SK-N-SH (cell line): ENCODE measurements at regions not wholly inside any gene's neighbourhood (a gene's known extent, or its start where the extent isn't known, plus 50 kb on each side); places are given as distances from the start of the nearest gene placed in this dataset.

Experiments
- CTCF ChIA-PET: fragments of 300-600, 350-600 bp; formaldehyde crosslinking; extraction: SDS; loops from one replicate; lab custom pipeline; 2021; lab: Yijun Ruan, JAX
- POLR2A ChIA-PET: fragments of 350-600 bp; sonication (Branson Sonifier 250); formaldehyde crosslinking; extraction: SDS; loops from one replicate; lab custom pipeline; 2020; ENCODE audit warnings: antibody characterized with exemption, inconsistent platforms; lab: Yijun Ruan, JAX
- DNase-seq: peaks from one replicate; pipeline ENCODE4 v3.0.0; 2012
- H2AFZ ChIP-seq: fragments of 200-600 bp; sonication (generic); 2 replicates; pipeline ENCODE4 v1.8.1; 2016; ENCODE audit warnings: antibody characterized with exemption, mild to moderate bottlenecking, low read depth
- H3F3A ChIP-seq: fragments of 200-600 bp; sonication (generic); replicated peaks from 2 replicates; pipeline ENCODE3; 2016; ENCODE audit warnings: antibody characterized with exemption, mild to moderate bottlenecking; ENCODE audit not compliant: insufficient read depth
- H3K27ac ChIP-seq, 2 experiments: fragments of 200-500 bp in 1 of 2; fragments of 200-600 bp in 1 of 2; sonication (Bioruptor generic) in 1 of 2; sonication (generic), shearing (Covaris generic) in 1 of 2; 2 replicates each; pipeline versions ENCODE4 v1.5.1 to v1.6.1; 2014 to 2016; ENCODE audit warnings: low read depth in 2 of 2, inconsistent platforms in 1 of 2, low read length in 1 of 2, mild to moderate bottlenecking in 1 of 2, mixed read lengths in 1 of 2
- H3K27me3 ChIP-seq: fragments of 200-600 bp; sonication (generic), shearing (Covaris generic); 2 replicates; pipeline ENCODE4 v1.6.1; 2016; ENCODE audit warnings: mixed run types; ENCODE audit not compliant: insufficient read depth
- H3K36me3 ChIP-seq, 2 experiments: fragments of 200-500 bp in 1 of 2; fragments of 200-600 bp in 1 of 2; sonication (Bioruptor generic) in 1 of 2; sonication (generic) in 1 of 2; replicated peaks in 1 of 2; 2 replicates each; pipeline versions ENCODE3 to v1.5.1; 2014 to 2016; ENCODE audit warnings: low read length in 1 of 2, mild to moderate bottlenecking in 1 of 2; ENCODE audit not compliant: insufficient read depth in 2 of 2, control insufficient read depth in 1 of 2
- H3K4me1 ChIP-seq, 2 experiments: fragments of 200-500 bp in 1 of 2; fragments of 200-600 bp in 1 of 2; sonication (Bioruptor generic) in 1 of 2; sonication (generic), shearing (Covaris generic) in 1 of 2; 2 replicates each; pipeline versions ENCODE4 v1.5.1 to v1.6.1; 2014 to 2016; ENCODE audit warnings: low read depth in 1 of 2, low read length in 1 of 2, mixed run types in 1 of 2; ENCODE audit not compliant: insufficient read depth in 2 of 2, control insufficient read depth in 1 of 2
- H3K4me2 ChIP-seq: fragments of 200-600 bp; sonication (generic), shearing (Covaris generic); 2 replicates; pipeline ENCODE4 v1.6.1; 2017; ENCODE audit warnings: mixed run types
- H3K4me3 ChIP-seq, 2 experiments: fragments of 200-500 bp in 1 of 2; fragments of 200-600 bp in 1 of 2; sonication (Bioruptor generic) in 1 of 2; sonication (generic), shearing (Covaris generic) in 1 of 2; 2 replicates each; pipeline versions ENCODE4 v1.5.1 to v1.8.1; 2014 to 2016; ENCODE audit warnings: low read depth in 2 of 2, inconsistent platforms in 1 of 2, low read length in 1 of 2, mild to moderate bottlenecking in 1 of 2, mixed read lengths in 1 of 2, moderate library complexity in 1 of 2
- H3K79me2 ChIP-seq: fragments of 200-600 bp; sonication (generic); 2 replicates; pipeline ENCODE4 v1.8.1; 2017; ENCODE audit warnings: mild to moderate bottlenecking; ENCODE audit not compliant: insufficient read depth
- H3K9ac ChIP-seq: fragments of 200-600 bp; sonication (generic); 2 replicates; pipeline ENCODE4 v1.6.1; 2017; ENCODE audit warnings: mixed run types
- H3K9me2 ChIP-seq: fragments of 200-600 bp; sonication (generic); 2 replicates; pipeline ENCODE4 v1.6.1; 2017; ENCODE audit warnings: mixed run types
- H3K9me3 ChIP-seq: fragments of 200-600 bp; sonication (generic); 2 replicates; pipeline ENCODE4 v1.6.1; 2017; ENCODE audit warnings: mixed run types, mild to moderate bottlenecking, moderate library complexity
- H4K20me1 ChIP-seq: fragments of 200-600 bp; sonication (generic); 2 replicates; pipeline ENCODE4 v1.6.1; 2017; ENCODE audit warnings: mild to moderate bottlenecking, mixed run types; ENCODE audit not compliant: insufficient read depth
- CHD2 ChIP-seq: fragments of 150-350 bp; IDR thresholded peaks from 2 replicates; pipeline ENCODE4 v1.6.1; 2018; ENCODE audit warnings: low read length; ENCODE audit not compliant: partially characterized antibody
- EZH2phosphoT487 ChIP-seq: fragments of 200-600 bp; sonication (generic); IDR thresholded peaks from 2 replicates; pipeline ENCODE4 v1.6.1; 2017; ENCODE audit warnings: low read depth, mixed run types, mild to moderate bottlenecking, antibody characterized with exemption, moderate library complexity, borderline replicate concordance
- FOSL2 ChIP-seq: IDR thresholded peaks from 2 replicates; pipeline ENCODE4 v1.4.0; 2012; ENCODE audit warnings: low read depth, mild to moderate bottlenecking, moderate library complexity, borderline replicate concordance
- FOXJ3 ChIP-seq: sonication (generic); formaldehyde crosslinking; IDR thresholded peaks from 2 replicates; pipeline ENCODE4 v1.5.1; 2020; ENCODE audit warnings: mild to moderate bottlenecking, missing genetic modification reagents
- FOXM1 ChIP-seq: IDR thresholded peaks from 2 replicates; pipeline ENCODE4 v1.4.0; 2012; ENCODE audit warnings: low read depth, mild to moderate bottlenecking
- GATA2 ChIP-seq: sonication (generic); formaldehyde crosslinking; IDR thresholded peaks from 2 replicates; pipeline ENCODE4 v1.5.0; 2020; ENCODE audit warnings: mild to moderate bottlenecking, missing genetic modification reagents
- JUND ChIP-seq: IDR thresholded peaks from 2 replicates; pipeline ENCODE4 v1.4.0; 2012
- MAX ChIP-seq: IDR thresholded peaks from 2 replicates; pipeline ENCODE4 v1.4.0; 2012; ENCODE audit warnings: low read depth
- MXI1 ChIP-seq: IDR thresholded peaks from 2 replicates; pipeline ENCODE4 v1.6.1; 2012; ENCODE audit warnings: mild to moderate bottlenecking, low read depth, low read length, improper control_type of control experiment
- NFIC ChIP-seq: IDR thresholded peaks from 2 replicates; pipeline ENCODE4 v1.4.0; 2012; ENCODE audit warnings: borderline replicate concordance
- NRF1 ChIP-seq: IDR thresholded peaks from 2 replicates; pipeline ENCODE4 v1.6.1; 2012; ENCODE audit warnings: low read depth, mild to moderate bottlenecking, low read length
- POLR2AphosphoS5 ChIP-seq: IDR thresholded peaks from 2 replicates; pipeline ENCODE4 v1.6.1; 2012; ENCODE audit warnings: low read depth, low read length
- RAD21 ChIP-seq: IDR thresholded peaks from 2 replicates; pipeline ENCODE4 v1.6.1; 2012; ENCODE audit warnings: mild to moderate bottlenecking, low read length
- RFX5 ChIP-seq: IDR thresholded peaks from 2 replicates; pipeline ENCODE4 v1.6.1; 2012; ENCODE audit warnings: mild to moderate bottlenecking, improper control_type of control experiment, low read length
- RXRA ChIP-seq: IDR thresholded peaks from 2 replicates; pipeline ENCODE4 v1.4.0; 2012; ENCODE audit warnings: low read depth, mild to moderate bottlenecking, borderline replicate concordance
- SMC3 ChIP-seq: IDR thresholded peaks from 2 replicates; pipeline ENCODE4 v1.6.1; 2012; ENCODE audit warnings: low read depth, low read length, improper control_type of control experiment
- TCF12 ChIP-seq: IDR thresholded peaks from 2 replicates; pipeline ENCODE4 v1.4.0; 2012
- TEAD4 ChIP-seq: IDR thresholded peaks from 2 replicates; pipeline ENCODE4 v1.4.0; 2012; ENCODE audit warnings: mild to moderate bottlenecking, borderline replicate concordance; ENCODE audit not compliant: insufficient read depth
- USF1 ChIP-seq: IDR thresholded peaks from 2 replicates; pipeline ENCODE4 v1.4.0; 2012; ENCODE audit warnings: low read depth, borderline replicate concordance
- ZBTB33 ChIP-seq: IDR thresholded peaks from 2 replicates; pipeline ENCODE4 v1.4.0; 2012; ENCODE audit warnings: low read depth, borderline replicate concordance
- WGBS: methylation state at CpG from one replicate; pipeline ENCODE4 v1.1.6; 2017; ENCODE audit warnings: low lambda C conversion rate; 5-methylcytosine and 5-hydroxymethylcytosine counted together
- TF ChIP-seq, protein P1 (sequence below): fragments of 150-350 bp; IDR thresholded peaks from 2 replicates; pipeline ENCODE4 v1.6.1; 2017; ENCODE audit warnings: antibody characterized with exemption, low read length, low read depth, borderline replicate concordance
- TF ChIP-seq, protein P2 (sequence below): fragments of 200-600 bp; sonication (generic); IDR thresholded peaks from 2 replicates; pipeline ENCODE4 v1.6.1; 2017; ENCODE audit warnings: antibody characterized with exemption, mild to moderate bottlenecking, moderate library complexity
- TF ChIP-seq, protein P3 (sequence below): IDR thresholded peaks from 2 replicates; pipeline ENCODE4; 2012

GRCh38 chr2:7934476-7934875 lies 747.4 kb upstream of the ID2 start (continued):
- TF ChIP-seq ZBTB33 (no peak), MXI1 (no peak), SMC3 (no peak), FOXM1 (no peak), GATA2 (CRISPR knock-in tag) (no peak), JUND (no peak), RAD21 (no peak)
- TF ChIP-seq, protein P1, sequence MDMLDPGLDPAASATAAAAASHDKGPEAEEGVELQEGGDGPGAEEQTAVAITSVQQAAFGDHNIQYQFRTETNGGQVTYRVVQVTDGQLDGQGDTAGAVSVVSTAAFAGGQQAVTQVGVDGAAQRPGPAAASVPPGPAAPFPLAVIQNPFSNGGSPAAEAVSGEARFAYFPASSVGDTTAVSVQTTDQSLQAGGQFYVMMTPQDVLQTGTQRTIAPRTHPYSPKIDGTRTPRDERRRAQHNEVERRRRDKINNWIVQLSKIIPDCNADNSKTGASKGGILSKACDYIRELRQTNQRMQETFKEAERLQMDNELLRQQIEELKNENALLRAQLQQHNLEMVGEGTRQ = no peak
- TF ChIP-seq, protein P2, sequence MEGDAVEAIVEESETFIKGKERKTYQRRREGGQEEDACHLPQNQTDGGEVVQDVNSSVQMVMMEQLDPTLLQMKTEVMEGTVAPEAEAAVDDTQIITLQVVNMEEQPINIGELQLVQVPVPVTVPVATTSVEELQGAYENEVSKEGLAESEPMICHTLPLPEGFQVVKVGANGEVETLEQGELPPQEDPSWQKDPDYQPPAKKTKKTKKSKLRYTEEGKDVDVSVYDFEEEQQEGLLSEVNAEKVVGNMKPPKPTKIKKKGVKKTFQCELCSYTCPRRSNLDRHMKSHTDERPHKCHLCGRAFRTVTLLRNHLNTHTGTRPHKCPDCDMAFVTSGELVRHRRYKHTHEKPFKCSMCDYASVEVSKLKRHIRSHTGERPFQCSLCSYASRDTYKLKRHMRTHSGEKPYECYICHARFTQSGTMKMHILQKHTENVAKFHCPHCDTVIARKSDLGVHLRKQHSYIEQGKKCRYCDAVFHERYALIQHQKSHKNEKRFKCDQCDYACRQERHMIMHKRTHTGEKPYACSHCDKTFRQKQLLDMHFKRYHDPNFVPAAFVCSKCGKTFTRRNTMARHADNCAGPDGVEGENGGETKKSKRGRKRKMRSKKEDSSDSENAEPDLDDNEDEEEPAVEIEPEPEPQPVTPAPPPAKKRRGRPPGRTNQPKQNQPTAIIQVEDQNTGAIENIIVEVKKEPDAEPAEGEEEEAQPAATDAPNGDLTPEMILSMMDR = no peak

- ChIA-PET POLR2A (no interaction called here), CTCF (interaction anchor here (1.1 to 1.6 kb wide), 4 partner anchors 13 to 510 kb away, joined by 3 to 5 read pairs (median 4); no protein-coding TSS in a partner anchor)
- Histone ChIP-seq H3K9me3 (no peaks in the 10 kb centered on the region), H3K36me3 (no peaks in the 10 kb centered on the region), H3K4me3 (no peak overlapping the region), H2AFZ (no peak overlapping the region), H3K9ac (no peak overlapping the region), H3K9me2 (no peaks in the 10 kb centered on the region), H3K27me3 (no peaks in the 10 kb centered on the region), H4K20me1 (no peaks in the 10 kb centered on the region), H3K79me2 (no peaks in the 10 kb centered on the region), H3K27ac (no peak overlapping the region), H3K4me1 (no peaks in the 10 kb centered on the region), H3F3A (no peaks in the 10 kb centered on the region), H3K4me2 (no peak overlapping the region)
- no peak for DNase-seq
- TF ChIP-seq RFX5 (no peak), FOXM1 (no peak), RXRA (no peak), USF1 (no peak), MXI1 (no peak), MAX (no peak), ZBTB33 (no peak), TEAD4 (no peak), FOSL2 (no peak), NRF1 (no peak), RAD21 (no peak), TCF12 (no peak), NFIC (no peak), JUND (no peak), POLR2AphosphoS5 (no peak), FOXJ3 (CRISPR knock-in tag) (no peak), EZH2phosphoT487 (no peak), CHD2 (no peak)
- TF ChIP-seq, protein P3, sequence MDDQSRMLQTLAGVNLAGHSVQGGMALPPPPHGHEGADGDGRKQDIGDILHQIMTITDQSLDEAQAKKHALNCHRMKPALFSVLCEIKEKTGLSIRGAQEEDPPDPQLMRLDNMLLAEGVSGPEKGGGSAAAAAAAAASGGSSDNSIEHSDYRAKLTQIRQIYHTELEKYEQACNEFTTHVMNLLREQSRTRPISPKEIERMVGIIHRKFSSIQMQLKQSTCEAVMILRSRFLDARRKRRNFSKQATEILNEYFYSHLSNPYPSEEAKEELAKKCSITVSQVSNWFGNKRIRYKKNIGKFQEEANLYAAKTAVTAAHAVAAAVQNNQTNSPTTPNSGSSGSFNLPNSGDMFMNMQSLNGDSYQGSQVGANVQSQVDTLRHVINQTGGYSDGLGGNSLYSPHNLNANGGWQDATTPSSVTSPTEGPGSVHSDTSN = no peak
- 97% methylated on average over 1 of the region's 1 CpG for WGBS
Observed at GRCh38 chr2:7937082-7937481, 744.8 kb upstream of the ID2 start.
